AG10803 (cell line): ENCODE measurements at regions not wholly inside any gene's neighbourhood (a gene's known extent, or its start where the extent isn't known, plus 50 kb on each side); places are given as distances from the start of the nearest gene placed in this dataset.
"Not testable (repeated sequence)": the region's sequence is repeated elsewhere in the genome, so short reads cannot be mapped to it uniquely, and the experiment has no call there.

Source experiments
- DNase-seq: peaks from one replicate; pipeline ENCODE4 v3.0.0; 2010; ENCODE audit warnings: low read depth
- H3K4me3 ChIP-seq: 2 replicates; pipeline ENCODE4 v1.5.1; 2011; ENCODE audit warnings: mild to moderate bottlenecking, low read length, control low read depth
- CTCF ChIP-seq: conservative IDR thresholded peaks from 2 replicates; pipeline ENCODE4 v1.5.1; 2011; ENCODE audit warnings: mild to moderate bottlenecking, low read length, control low read depth, inconsistent platforms

GRCh38 chr17:68679882-68680281, 78.7 kb upstream of the FAM20A start:
- no peak for TF ChIP-seq CTCF
- no peak for DNase-seq

GRCh38 chr17:68676856-68677255, 75.7 kb upstream of the FAM20A start:
- no peak for TF ChIP-seq CTCF
- no peak overlapping the region for H3K4me3 ChIP-seq
- DNase-seq: no peak

More at GRCh38 chr17:68679882-68680281, 78.7 kb upstream of the FAM20A start:
- H3K4me3 ChIP-seq: no peak overlapping the region

GRCh38 chr17:68675723-68676122, 74.6 kb upstream of the FAM20A start:
- H3K4me3 ChIP-seq: no peak overlapping the region
- no peak for DNase-seq
- no peak for TF ChIP-seq CTCF

- H3K4me3 ChIP-seq: no peak overlapping the region
- TF ChIP-seq CTCF: no peak
- no peak for DNase-seq
Measured at GRCh38 chr17:68674029-68674925, 73.1 kb upstream of the FAM20A start.

- DNase-seq: no peak
- TF ChIP-seq CTCF: no peak
- no peak overlapping the region for H3K4me3 ChIP-seq
Measured at GRCh38 chr17:68670967-68671693, 70.0 kb upstream of the FAM20A start.

GRCh38 chr17:68666438-68666837, 65.3 kb upstream of the FAM20A start:
- not testable (repeated sequence) for H3K4me3 ChIP-seq, DNase-seq

- TF ChIP-seq CTCF: no peak
- no peak overlapping the region for H3K4me3 ChIP-seq
- DNase-seq: no peak
Measured at GRCh38 chr17:68665373-68665772, 64.2 kb upstream of the FAM20A start.
